NT2/D1 (cell line): ENCODE measurements at regions not wholly inside any gene's neighbourhood (a gene's known extent, or its start where the extent isn't known, plus 50 kb on each side); places are given as distances from the start of the nearest gene placed in this dataset.

Experiments used
- SUZ12 ChIP-seq: IDR thresholded peaks from 2 replicates; pipeline ENCODE4 v1.6.1; 2011; ENCODE audit not compliant: insufficient read length, insufficient read depth; ENCODE audit errors: extremely low read depth
- YY1 ChIP-seq: IDR thresholded peaks from 2 replicates; pipeline ENCODE4 v1.6.1; 2011; ENCODE audit not compliant: insufficient read length, insufficient read depth

DNA sequence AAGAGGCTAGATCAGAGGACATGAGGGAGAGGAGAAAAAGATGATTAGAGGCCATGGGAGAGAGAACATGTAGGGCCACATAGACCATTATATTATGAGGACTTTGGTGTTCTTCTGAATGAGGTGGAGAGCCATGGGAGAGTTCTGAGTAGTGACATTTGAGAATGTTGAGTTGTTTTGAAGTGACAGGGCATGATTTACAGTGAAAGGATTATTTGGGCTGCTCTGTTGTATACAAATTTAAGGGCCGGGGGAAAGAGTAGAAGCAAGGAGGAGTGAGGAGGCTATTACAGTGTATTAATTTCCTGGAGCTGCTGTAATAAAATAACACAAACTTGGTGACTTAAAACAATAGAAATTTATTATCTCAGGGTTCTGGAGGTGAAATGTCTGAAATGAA lies 102.5 kb upstream of the RGS4 start:
- no peak for TF ChIP-seq SUZ12
- TF ChIP-seq YY1: no peak
